ENCODE measurements at regions not wholly inside any gene's neighbourhood (a gene's known extent, or its start where the extent isn't known, plus 50 kb on each side); places are given as distances from the start of the nearest gene placed in this dataset.

GRCh38 chr18:28425886-28426285 lies 249.0 kb upstream of the CDH2 start:
- TF ChIP-seq POLR2A (IDR thresholded peaks at IDR 0.05), result no peak
- TF ChIP-seq CTCF (IDR thresholded peaks at IDR 0.05), result no peak
- no peak for TF ChIP-seq POLR2AphosphoS5 (IDR thresholded peaks at IDR 0.05)
